ENCODE measurements at regions not wholly inside any gene's neighbourhood (a gene's known extent, or its start where the extent isn't known, plus 50 kb on each side); places are given as distances from the start of the nearest gene placed in this dataset.

GRCh38 chr1:193312432-193312831 is 126.0 kb upstream of the B3GALT2 start:
- no TSS peak for BruUV-seq (replicated peaks)
- ChIA-PET POLR2A (ENCODE audit: unreplicated experiment) (no interaction called here), CTCF (no interaction called here)

GRCh38 chr1:193311226-193311948 is 125.0 kb upstream of the B3GALT2 start:
- H4K20me1 ChIP-seq (ENCODE audit: insufficient read depth), result no peaks in the 10 kb centered on the region
- H3K4me2 ChIP-seq, result no peak overlapping the region
- no peaks in the 10 kb centered on the region for H3K4me1 ChIP-seq (replicated peaks; ENCODE audit: insufficient read depth)
- no peaks in the 10 kb centered on the region for H3K27me3 ChIP-seq (ENCODE audit: insufficient read depth, low read depth)
- no peak overlapping the region for H2AFZ ChIP-seq
- H3K79me2 ChIP-seq (ENCODE audit: low read depth), result no peaks in the 10 kb centered on the region
- no peak for TF ChIP-seq CTCF (conservative IDR thresholded peaks at IDR 0.05)
- TF ChIP-seq EZH2 (IDR thresholded peaks at IDR 0.05; ENCODE audit: low read depth), result no peak
- no peaks in the 10 kb centered on the region for H3F3A ChIP-seq (ENCODE audit: insufficient read depth, low read depth)
- H3K9me3 ChIP-seq (ENCODE audit: insufficient read depth, low read depth), result no peaks in the 10 kb centered on the region
- H3K27ac ChIP-seq, result no peak overlapping the region
- no peak for DNase-seq
- no TSS peak for BruUV-seq (replicated peaks)
- H3K4me3 ChIP-seq, result no peak overlapping the region
- CTCF ChIA-PET, result no interaction called here
- intact Hi-C loops (cut with micrococcal nuclease; ENCODE audit: unreplicated experiment), result no loop called here
- POLR2A ChIA-PET (ENCODE audit: unreplicated experiment), result interaction anchor here (0.6 kb wide), 1 partner anchor 1066 kb away, joined by 16 read pairs; no protein-coding TSS in a partner anchor
- no peaks in the 10 kb centered on the region for H3K36me3 ChIP-seq (ENCODE audit: low read depth)
- H3K9me2 ChIP-seq (ENCODE audit: insufficient read depth), result no peaks in the 10 kb centered on the region

More at GRCh38 chr1:193312432-193312831, 126.0 kb upstream of the B3GALT2 start:
- H3K36me3 ChIP-seq (ENCODE audit: low read depth), result no peaks in the 10 kb centered on the region
- H3K27me3 ChIP-seq (ENCODE audit: insufficient read depth, low read depth), result no peaks in the 10 kb centered on the region
- intact Hi-C loops (cut with micrococcal nuclease; ENCODE audit: unreplicated experiment), result no loop called here
- H3K4me2 ChIP-seq, result no peak overlapping the region
- H3K9me2 ChIP-seq (ENCODE audit: insufficient read depth), result no peaks in the 10 kb centered on the region
- H3K4me1 ChIP-seq (replicated peaks; ENCODE audit: insufficient read depth), result no peaks in the 10 kb centered on the region
- no peaks in the 10 kb centered on the region for H4K20me1 ChIP-seq (ENCODE audit: insufficient read depth)
- H2AFZ ChIP-seq, result no peak overlapping the region
- no peaks in the 10 kb centered on the region for H3K9me3 ChIP-seq (ENCODE audit: insufficient read depth, low read depth)
- TF ChIP-seq EZH2 (IDR thresholded peaks at IDR 0.05; ENCODE audit: low read depth) (no peak), CTCF (conservative IDR thresholded peaks at IDR 0.05) (no peak)
- DNase-seq, result no peak
- no peak overlapping the region for H3K27ac ChIP-seq
- H3F3A ChIP-seq (ENCODE audit: insufficient read depth, low read depth), result no peaks in the 10 kb centered on the region
- no peaks in the 10 kb centered on the region for H3K79me2 ChIP-seq (ENCODE audit: low read depth)
- no peak overlapping the region for H3K4me3 ChIP-seq

GRCh38 chr1:193310564-193310963 is 124.2 kb upstream of the B3GALT2 start:
- intact Hi-C loops (cut with micrococcal nuclease; ENCODE audit: unreplicated experiment), result no loop called here

More at GRCh38 chr1:193310564-193310963, 124.2 kb upstream of the B3GALT2 start:
- Histone ChIP-seq H3K4me1 (replicated peaks; ENCODE audit: insufficient read depth) (no peaks in the 10 kb centered on the region), H3K9me3 (ENCODE audit: insufficient read depth, low read depth) (no peaks in the 10 kb centered on the region), H4K20me1 (ENCODE audit: insufficient read depth) (no peaks in the 10 kb centered on the region), H3K4me3 (no peak overlapping the region), H3F3A (ENCODE audit: insufficient read depth, low read depth) (no peaks in the 10 kb centered on the region), H3K27me3 (ENCODE audit: insufficient read depth, low read depth) (no peaks in the 10 kb centered on the region), H2AFZ (no peak overlapping the region), H3K36me3 (ENCODE audit: low read depth) (no peaks in the 10 kb centered on the region), H3K27ac (no peak overlapping the region), H3K4me2 (no peak overlapping the region), H3K79me2 (ENCODE audit: low read depth) (no peaks in the 10 kb centered on the region), H3K9me2 (ENCODE audit: insufficient read depth) (no peaks in the 10 kb centered on the region)
- ChIA-PET POLR2A (ENCODE audit: unreplicated experiment) (no interaction called here), CTCF (no interaction called here)
- no peak for DNase-seq
- no TSS peak for BruUV-seq (replicated peaks)
- no peak for TF ChIP-seq CTCF (conservative IDR thresholded peaks at IDR 0.05)
- TF ChIP-seq EZH2 (IDR thresholded peaks at IDR 0.05; ENCODE audit: low read depth), result no peak

Measured in PC-9 (cell line).